A673 (cell line): ENCODE measurements at regions not wholly inside any gene's neighbourhood (a gene's known extent, or its start where the extent isn't known, plus 50 kb on each side); places are given as distances from the start of the nearest gene placed in this dataset.

ENCODE experiments used
- CTCF ChIP-seq: fragments of 300-800, 200-600 bp; sonication (generic); conservative IDR thresholded peaks from 2 replicates; pipeline ENCODE4 v1.5.1; 2017; ENCODE audit warnings: low read depth, mild to moderate bottlenecking, antibody characterized with exemption, low read length, moderate library complexity, mixed read lengths
- EZH2 ChIP-seq: fragments of 200-600 bp; sonication (generic); IDR thresholded peaks from 2 replicates; pipeline ENCODE4 v1.6.1; 2017; ENCODE audit warnings: borderline replicate concordance, low read depth, mild to moderate bottlenecking, mixed read lengths, antibody characterized with exemption, low read length; ENCODE audit not compliant: poor library complexity, severe bottlenecking

- TF ChIP-seq CTCF (no peak), EZH2 (no peak)
These were observed 203.9 kb upstream of the OR13F1 start for GRCh38 chr9:104300124-104300523.
